ENCODE measurements at regions not wholly inside any gene's neighbourhood (a gene's known extent, or its start where the extent isn't known, plus 50 kb on each side); places are given as distances from the start of the nearest gene placed in this dataset.
"Not testable (repeated sequence)": the region's sequence is repeated elsewhere in the genome, so short reads cannot be mapped to it uniquely, and the experiment has no call there.

- no peak for DNase-seq (ENCODE audit: low read depth)
- H3K4me3 ChIP-seq (ENCODE audit: low read depth, low read length), result no peak overlapping the region
- TF ChIP-seq, protein P1, sequence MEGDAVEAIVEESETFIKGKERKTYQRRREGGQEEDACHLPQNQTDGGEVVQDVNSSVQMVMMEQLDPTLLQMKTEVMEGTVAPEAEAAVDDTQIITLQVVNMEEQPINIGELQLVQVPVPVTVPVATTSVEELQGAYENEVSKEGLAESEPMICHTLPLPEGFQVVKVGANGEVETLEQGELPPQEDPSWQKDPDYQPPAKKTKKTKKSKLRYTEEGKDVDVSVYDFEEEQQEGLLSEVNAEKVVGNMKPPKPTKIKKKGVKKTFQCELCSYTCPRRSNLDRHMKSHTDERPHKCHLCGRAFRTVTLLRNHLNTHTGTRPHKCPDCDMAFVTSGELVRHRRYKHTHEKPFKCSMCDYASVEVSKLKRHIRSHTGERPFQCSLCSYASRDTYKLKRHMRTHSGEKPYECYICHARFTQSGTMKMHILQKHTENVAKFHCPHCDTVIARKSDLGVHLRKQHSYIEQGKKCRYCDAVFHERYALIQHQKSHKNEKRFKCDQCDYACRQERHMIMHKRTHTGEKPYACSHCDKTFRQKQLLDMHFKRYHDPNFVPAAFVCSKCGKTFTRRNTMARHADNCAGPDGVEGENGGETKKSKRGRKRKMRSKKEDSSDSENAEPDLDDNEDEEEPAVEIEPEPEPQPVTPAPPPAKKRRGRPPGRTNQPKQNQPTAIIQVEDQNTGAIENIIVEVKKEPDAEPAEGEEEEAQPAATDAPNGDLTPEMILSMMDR (conservative IDR thresholded peaks at IDR 0.05; ENCODE audit: low read depth, low read length), result no peak
Measured at GRCh38 chr2:176885001-176885643, 327.5 kb upstream of the HNRNPA3 start.

GRCh38 chr2:176885661-176886060 is 326.9 kb upstream of the HNRNPA3 start:
- TF ChIP-seq, protein P1 (conservative IDR thresholded peaks at IDR 0.05; ENCODE audit: low read depth, low read length), result no peak
- no peak for DNase-seq (ENCODE audit: low read depth)
- no peak overlapping the region for H3K4me3 ChIP-seq (ENCODE audit: low read depth, low read length)

- DNase-seq (ENCODE audit: low read depth), result no peak
- TF ChIP-seq, protein P1 (conservative IDR thresholded peaks at IDR 0.05; ENCODE audit: low read depth, low read length), result no peak
Measured at GRCh38 chr2:176891105-176891504, 321.5 kb upstream of the HNRNPA3 start.

DNA sequence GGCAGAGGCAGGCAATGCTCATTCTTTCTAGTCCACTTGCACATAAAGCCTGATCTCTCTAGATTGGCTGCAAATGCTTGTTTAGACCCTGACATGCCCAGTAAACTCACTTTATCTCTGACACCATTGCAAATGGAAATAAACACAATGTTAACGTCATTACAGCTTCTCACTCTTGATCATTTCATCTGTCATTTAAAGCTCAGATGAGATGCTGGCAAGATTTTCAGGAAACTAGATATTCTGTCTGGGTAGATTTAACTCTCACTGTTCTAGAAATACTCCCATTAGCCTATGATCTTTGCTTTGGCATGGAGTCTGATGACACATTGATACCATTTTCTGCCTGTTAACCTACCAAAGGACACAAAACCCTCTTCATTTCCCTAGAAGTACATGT is 320.7 kb upstream of the HNRNPA3 start:
- TF ChIP-seq, protein P1 (conservative IDR thresholded peaks at IDR 0.05; ENCODE audit: low read depth, low read length), result no peak

More at GRCh38 chr2:176891105-176891504, 321.5 kb upstream of the HNRNPA3 start:
- H3K4me3 ChIP-seq (ENCODE audit: low read depth, low read length), result no peak overlapping the region

GRCh38 chr2:176892676-176893226 is 319.8 kb upstream of the HNRNPA3 start:
- TF ChIP-seq, protein P1 (conservative IDR thresholded peaks at IDR 0.05; ENCODE audit: low read depth, low read length), result no peak
- no peak overlapping the region for H3K4me3 ChIP-seq (ENCODE audit: low read depth, low read length)
- DNase-seq (ENCODE audit: low read depth), result no peak

More for the DNA sequence above, 320.7 kb upstream of the HNRNPA3 start:
- DNase-seq (ENCODE audit: low read depth), result no peak
- H3K4me3 ChIP-seq (ENCODE audit: low read depth, low read length), result no peak overlapping the region

DNA sequence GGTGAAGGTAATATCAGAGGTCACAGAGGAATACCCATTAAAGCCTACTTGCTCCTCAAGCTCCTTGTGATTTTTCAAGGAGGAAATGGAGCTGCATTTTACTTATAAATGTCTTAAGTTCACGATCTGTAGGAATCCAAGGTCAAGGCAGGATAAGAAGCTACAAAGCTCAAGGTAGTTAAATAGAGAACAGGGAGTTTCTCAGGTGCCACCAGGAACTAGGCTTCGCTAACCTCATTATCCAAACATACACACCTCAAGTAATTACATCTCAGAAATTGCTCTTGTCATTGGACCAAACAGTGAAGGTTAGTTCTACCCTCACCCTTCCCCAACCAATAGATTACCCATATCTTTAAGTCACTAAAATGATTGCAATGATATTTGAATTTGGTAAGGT is 317.4 kb upstream of the HNRNPA3 start:
- no peak for DNase-seq (ENCODE audit: low read depth)
- TF ChIP-seq, protein P1 (conservative IDR thresholded peaks at IDR 0.05; ENCODE audit: low read depth, low read length), result no peak
- no peak overlapping the region for H3K4me3 ChIP-seq (ENCODE audit: low read depth, low read length)

- no peak overlapping the region for H3K4me3 ChIP-seq (ENCODE audit: low read depth, low read length)
- DNase-seq (ENCODE audit: low read depth), result no peak
- TF ChIP-seq, protein P1 (conservative IDR thresholded peaks at IDR 0.05; ENCODE audit: low read depth, low read length), result no peak
Measured at GRCh38 chr2:176902454-176902853, 310.1 kb upstream of the HNRNPA3 start.

- not testable (repeated sequence) for DNase-seq (ENCODE audit: low read depth); H3K4me3 ChIP-seq (ENCODE audit: low read depth, low read length)
Measured at GRCh38 chr2:176904053-176904452, 308.5 kb upstream of the HNRNPA3 start.

All from epithelial cell of proximal tubule (primary cell).